OCI-LY7 (cell line): ENCODE measurements at regions not wholly inside any gene's neighbourhood (a gene's known extent, or its start where the extent isn't known, plus 50 kb on each side); places are given as distances from the start of the nearest gene placed in this dataset.

ENCODE experiments used
- EZH2phosphoT487 ChIP-seq: fragments of 200-600 bp; sonication (generic); IDR thresholded peaks from 2 replicates; pipeline ENCODE4 v1.6.1; 2018; ENCODE audit warnings: low read depth, borderline replicate concordance, mild to moderate bottlenecking, mixed run types, antibody characterized with exemption, low read length, moderate library complexity, mixed read lengths
- TF ChIP-seq, protein P1 (sequence below): fragments of 200-600 bp; sonication (generic); conservative IDR thresholded peaks from 2 replicates; pipeline ENCODE4 v1.5.1; 2014; ENCODE audit warnings: mild to moderate bottlenecking, antibody characterized with exemption, low read length, moderate library complexity, mixed read lengths

DNA sequence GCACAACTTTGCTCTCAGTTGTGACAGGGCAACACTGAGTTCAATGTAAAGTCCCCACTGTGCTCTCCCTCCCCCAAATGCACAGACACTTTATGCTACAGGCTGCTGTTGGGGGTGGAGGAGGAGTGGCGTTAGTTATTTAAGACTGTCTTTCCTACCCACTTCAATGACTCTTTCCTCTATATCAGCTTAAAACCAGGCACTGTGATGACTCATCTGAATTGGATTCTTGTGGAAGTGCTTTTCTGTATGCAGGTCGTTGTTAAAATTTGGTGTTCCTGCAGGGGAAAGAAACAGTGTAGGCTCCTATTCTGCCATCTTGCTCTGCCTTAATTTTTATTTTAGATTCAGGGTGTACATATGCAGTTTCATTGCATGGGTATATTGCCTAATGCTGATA is 1157.2 kb upstream of the ADGRL3 start:
- TF ChIP-seq, protein P1, sequence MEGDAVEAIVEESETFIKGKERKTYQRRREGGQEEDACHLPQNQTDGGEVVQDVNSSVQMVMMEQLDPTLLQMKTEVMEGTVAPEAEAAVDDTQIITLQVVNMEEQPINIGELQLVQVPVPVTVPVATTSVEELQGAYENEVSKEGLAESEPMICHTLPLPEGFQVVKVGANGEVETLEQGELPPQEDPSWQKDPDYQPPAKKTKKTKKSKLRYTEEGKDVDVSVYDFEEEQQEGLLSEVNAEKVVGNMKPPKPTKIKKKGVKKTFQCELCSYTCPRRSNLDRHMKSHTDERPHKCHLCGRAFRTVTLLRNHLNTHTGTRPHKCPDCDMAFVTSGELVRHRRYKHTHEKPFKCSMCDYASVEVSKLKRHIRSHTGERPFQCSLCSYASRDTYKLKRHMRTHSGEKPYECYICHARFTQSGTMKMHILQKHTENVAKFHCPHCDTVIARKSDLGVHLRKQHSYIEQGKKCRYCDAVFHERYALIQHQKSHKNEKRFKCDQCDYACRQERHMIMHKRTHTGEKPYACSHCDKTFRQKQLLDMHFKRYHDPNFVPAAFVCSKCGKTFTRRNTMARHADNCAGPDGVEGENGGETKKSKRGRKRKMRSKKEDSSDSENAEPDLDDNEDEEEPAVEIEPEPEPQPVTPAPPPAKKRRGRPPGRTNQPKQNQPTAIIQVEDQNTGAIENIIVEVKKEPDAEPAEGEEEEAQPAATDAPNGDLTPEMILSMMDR = no peak
- TF ChIP-seq EZH2phosphoT487 = no peak
